Upper lobe of left lung (tissue), 6 donors: ENCODE measurements at regions not wholly inside any gene's neighbourhood (a gene's known extent, or its start where the extent isn't known, plus 50 kb on each side); places are given as distances from the start of the nearest gene placed in this dataset.

Experiments
- ATAC-seq, 2 donors: fragments of 200-7000 bp; cut with Tn5 transposase; one replicate each; pipeline ENCODE4 v1.9.1; 2022; ENCODE audit warnings: mild to moderate bottlenecking in 2 of 2, moderate library complexity in 2 of 2; ENCODE audit not compliant: low FRiP score in 2 of 2
- DNase-seq, 2 donors: peaks; one replicate each; pipeline ENCODE4 v3.0.0-alpha.2; 2019 to 2020
- H3K27ac ChIP-seq, 4 donors: fragments of 200-600 bp; sonication (generic); one replicate each; pipeline ENCODE4 v1.5.1; 2016 to 2019
- H3K27me3 ChIP-seq, 4 donors: fragments of 200-600 bp; sonication (generic); one replicate each; pipeline ENCODE4 v1.5.1; 2017 to 2019
- H3K36me3 ChIP-seq, 4 donors: fragments of 200-600 bp; sonication (generic); one replicate each; pipeline ENCODE4 v1.5.1; 2016 to 2019
- H3K4me1 ChIP-seq, 4 donors: fragments of 200-600 bp; sonication (generic); one replicate each; pipeline ENCODE4 v1.5.1; 2018 to 2019
- H3K4me3 ChIP-seq, 4 donors: fragments of 200-600 bp; sonication (generic); one replicate each; pipeline ENCODE4 v1.5.1; 2017 to 2019; ENCODE audit warnings: mild to moderate bottlenecking in 2 of 4, moderate library complexity in 1 of 4
- H3K9me3 ChIP-seq, 4 donors: fragments of 200-600 bp; sonication (generic); one replicate each; pipeline ENCODE4 v1.5.1; 2018 to 2019
- EP300 ChIP-seq, 4 donors: sonication (generic); formaldehyde crosslinking; IDR thresholded peaks; one replicate each; pipeline ENCODE4 v1.5.1; 2017; ENCODE audit warnings: antibody characterized with exemption in 4 of 4, control low read depth in 2 of 4
- POLR2A ChIP-seq, 4 donors: fragments of 450-650 bp; IDR thresholded peaks; one replicate each; pipeline ENCODE4 v1.5.1; 2016 to 2017; ENCODE audit warnings: antibody characterized with exemption in 4 of 4, mild to moderate bottlenecking in 2 of 4
- POLR2AphosphoS5 ChIP-seq, 2 donors: sonication (generic); formaldehyde crosslinking; IDR thresholded peaks; one replicate each; pipeline ENCODE4 v1.5.1; 2017; ENCODE audit warnings: antibody characterized with exemption in 2 of 2
- WGBS, 2 donors: methylation state at CpG; one replicate each; pipeline ENCODE4 v1.1.5; 2017 to 2018; 5-methylcytosine and 5-hydroxymethylcytosine counted together
- TF ChIP-seq, protein P1 (sequence below), 6 experiments: fragments of 450-650 bp in 4 of 6; fragments of 200-600 bp in 2 of 6; sonication (generic) in 2 of 6; IDR thresholded peaks; one replicate each; pipeline ENCODE4 v1.5.1; 2016 to 2019; ENCODE audit warnings: antibody characterized with exemption in 6 of 6
- donor health status: DM: no; HTN: no; CAD: no; lungs with moderate emphysema.
- donor health status: DM: no; HTN: yes; CAD: no; lungs with severe emphysema.

DNA sequence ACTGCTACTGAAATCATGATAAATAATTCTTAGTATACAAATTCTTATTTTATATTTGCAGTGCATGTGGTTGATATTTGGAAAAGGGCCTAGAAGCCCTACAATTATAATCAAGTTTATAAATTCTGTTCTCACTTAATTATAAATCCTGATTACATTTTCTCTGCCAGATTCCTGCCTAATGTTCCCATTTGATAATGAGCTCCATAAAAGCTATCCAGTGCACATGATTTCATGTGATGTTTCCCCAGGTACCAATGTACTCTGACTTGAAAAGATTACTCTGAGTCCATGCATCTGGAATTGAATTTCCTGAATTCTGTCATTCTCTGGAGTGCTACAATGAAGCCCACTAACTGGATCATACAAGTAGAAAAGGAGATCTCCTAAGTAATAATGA lies 292.2 kb downstream of the FRK start:
- Histone ChIP-seq H3K36me3 (no peaks in the 10 kb centered on the region), H3K27ac (no peak overlapping the region), H3K9me3 (no peaks in the 10 kb centered on the region), H3K4me3 (no peak overlapping the region), H3K4me1 (no peaks in the 10 kb centered on the region), H3K27me3 (no peaks in the 10 kb centered on the region)
- TF ChIP-seq POLR2AphosphoS5 (IDR thresholded peaks at IDR 0.05) (no peak), EP300 (IDR thresholded peaks at IDR 0.05) (no peak), POLR2A (IDR thresholded peaks at IDR 0.05) (no peak)
- TF ChIP-seq, protein P1, sequence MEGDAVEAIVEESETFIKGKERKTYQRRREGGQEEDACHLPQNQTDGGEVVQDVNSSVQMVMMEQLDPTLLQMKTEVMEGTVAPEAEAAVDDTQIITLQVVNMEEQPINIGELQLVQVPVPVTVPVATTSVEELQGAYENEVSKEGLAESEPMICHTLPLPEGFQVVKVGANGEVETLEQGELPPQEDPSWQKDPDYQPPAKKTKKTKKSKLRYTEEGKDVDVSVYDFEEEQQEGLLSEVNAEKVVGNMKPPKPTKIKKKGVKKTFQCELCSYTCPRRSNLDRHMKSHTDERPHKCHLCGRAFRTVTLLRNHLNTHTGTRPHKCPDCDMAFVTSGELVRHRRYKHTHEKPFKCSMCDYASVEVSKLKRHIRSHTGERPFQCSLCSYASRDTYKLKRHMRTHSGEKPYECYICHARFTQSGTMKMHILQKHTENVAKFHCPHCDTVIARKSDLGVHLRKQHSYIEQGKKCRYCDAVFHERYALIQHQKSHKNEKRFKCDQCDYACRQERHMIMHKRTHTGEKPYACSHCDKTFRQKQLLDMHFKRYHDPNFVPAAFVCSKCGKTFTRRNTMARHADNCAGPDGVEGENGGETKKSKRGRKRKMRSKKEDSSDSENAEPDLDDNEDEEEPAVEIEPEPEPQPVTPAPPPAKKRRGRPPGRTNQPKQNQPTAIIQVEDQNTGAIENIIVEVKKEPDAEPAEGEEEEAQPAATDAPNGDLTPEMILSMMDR (IDR thresholded peaks at IDR 0.05): no peak
- no peak for DNase-seq
- no peak for ATAC-seq

DNA sequence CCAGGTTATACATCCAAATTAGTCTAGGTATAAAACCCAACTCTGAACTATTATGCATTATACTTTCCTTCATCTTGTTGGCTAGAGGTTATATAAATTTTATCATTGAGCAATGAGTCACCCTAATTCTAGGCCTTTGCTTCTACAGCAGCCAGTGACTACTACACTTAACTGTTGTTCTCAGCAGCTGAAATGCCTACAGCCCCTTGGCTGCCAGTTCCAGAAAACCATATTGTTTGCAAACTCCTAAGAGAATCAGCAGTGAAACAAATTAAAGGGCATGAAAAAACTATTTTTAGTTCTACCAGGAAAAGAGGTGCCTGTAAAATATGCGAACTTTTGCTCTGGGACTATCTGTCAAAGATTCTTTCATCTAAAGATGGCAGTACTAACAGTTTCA lies 292.8 kb downstream of the FRK start:
- TF ChIP-seq, protein P1 (IDR thresholded peaks at IDR 0.05): no peak
- TF ChIP-seq POLR2A (IDR thresholded peaks at IDR 0.05) (no peak), EP300 (IDR thresholded peaks at IDR 0.05) (no peak), POLR2AphosphoS5 (IDR thresholded peaks at IDR 0.05) (no peak)
- Histone ChIP-seq H3K27ac (no peak overlapping the region), H3K27me3 (no peaks in the 10 kb centered on the region), H3K4me1 (no peaks in the 10 kb centered on the region), H3K4me3 (no peak overlapping the region), H3K9me3 (no peaks in the 10 kb centered on the region), H3K36me3 (no peaks in the 10 kb centered on the region)
- WGBS, 2 donors: 73 to 81% methylated on average over 1 of the region's 1 CpG
- DNase-seq (no peak), ATAC-seq (no peak)

DNA sequence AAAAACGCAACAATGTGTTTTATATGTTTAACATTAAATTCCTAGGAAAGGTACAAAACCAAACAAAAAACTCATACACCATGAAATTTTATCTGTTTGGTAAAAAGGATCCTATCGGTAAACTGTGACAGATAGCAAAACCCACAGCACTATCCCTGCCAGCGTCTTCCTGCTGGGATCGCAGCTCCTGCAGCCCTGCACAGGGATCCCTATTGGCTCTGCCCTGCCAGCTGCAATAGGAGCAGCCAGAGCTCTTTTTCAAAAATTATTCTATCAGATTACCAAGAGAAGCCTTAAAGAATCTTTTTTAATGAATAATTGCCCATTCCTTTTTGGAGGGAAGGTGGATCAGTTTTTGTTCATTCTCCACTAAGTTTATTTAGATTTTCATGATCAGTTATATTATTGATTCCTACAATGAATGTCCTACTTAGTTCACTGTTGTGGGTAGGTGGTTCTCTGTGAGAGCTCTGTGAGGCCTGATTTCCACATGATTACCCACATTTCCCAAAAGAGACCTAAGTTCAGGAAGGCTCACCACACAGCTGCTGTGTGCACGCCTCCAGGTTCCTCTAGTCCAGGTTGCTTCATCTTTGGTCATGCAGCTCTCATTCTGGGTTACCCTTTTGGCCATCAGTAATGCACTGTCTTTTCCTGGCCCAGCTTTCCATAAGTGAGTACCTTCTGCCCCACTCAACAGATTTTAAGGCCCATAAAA lies 293.8 kb downstream of the FRK start:
- WGBS, 2 donors: 80 to 87% methylated on average over 5 of the region's 5 CpGs
- H3K4me1 ChIP-seq: no peaks in the 10 kb centered on the region
- no peak overlapping the region for H3K4me3 ChIP-seq
- ATAC-seq (no peak), DNase-seq (no peak)
- H3K27ac ChIP-seq: no peak overlapping the region
- H3K27me3 ChIP-seq: no peaks in the 10 kb centered on the region
- no peaks in the 10 kb centered on the region for H3K9me3 ChIP-seq
- TF ChIP-seq, protein P1 (IDR thresholded peaks at IDR 0.05): no peak
- no peak for TF ChIP-seq POLR2AphosphoS5 (IDR thresholded peaks at IDR 0.05)
- no peak for TF ChIP-seq EP300 (IDR thresholded peaks at IDR 0.05)
- no peak for TF ChIP-seq POLR2A (IDR thresholded peaks at IDR 0.05)
- H3K36me3 ChIP-seq: no peaks in the 10 kb centered on the region

DNA sequence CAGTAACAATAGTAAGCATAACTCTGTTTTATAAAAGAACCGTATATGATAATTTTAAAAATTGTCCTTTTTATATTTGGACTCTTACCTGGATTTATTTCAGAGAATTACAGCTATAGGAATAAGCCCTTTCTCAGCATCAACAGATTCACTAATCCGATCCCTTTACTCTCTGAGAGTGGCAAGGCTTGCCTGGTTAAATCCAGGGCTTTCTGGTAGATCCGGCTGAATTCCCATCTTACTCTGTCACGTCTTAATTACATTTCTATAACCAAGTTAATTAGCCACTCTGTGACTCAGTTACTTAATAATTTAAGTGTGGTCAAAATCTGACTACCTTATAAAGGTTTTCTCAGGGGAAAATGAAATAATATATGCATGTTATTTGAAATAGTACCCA lies 294.7 kb downstream of the FRK start:
- H3K4me3 ChIP-seq: no peak overlapping the region
- H3K36me3 ChIP-seq: no peaks in the 10 kb centered on the region
- H3K27ac ChIP-seq: no peak overlapping the region
- TF ChIP-seq EP300 (IDR thresholded peaks at IDR 0.05) (no peak), POLR2AphosphoS5 (IDR thresholded peaks at IDR 0.05) (no peak), POLR2A (IDR thresholded peaks at IDR 0.05) (no peak)
- TF ChIP-seq, protein P1 (IDR thresholded peaks at IDR 0.05): no peak
- no peaks in the 10 kb centered on the region for H3K27me3 ChIP-seq
- ATAC-seq (no peak), DNase-seq (no peak)
- WGBS, 2 donors: 83 to 91% methylated on average over 4 of the region's 4 CpGs
- no peaks in the 10 kb centered on the region for H3K9me3 ChIP-seq
- H3K4me1 ChIP-seq: no peaks in the 10 kb centered on the region

DNA sequence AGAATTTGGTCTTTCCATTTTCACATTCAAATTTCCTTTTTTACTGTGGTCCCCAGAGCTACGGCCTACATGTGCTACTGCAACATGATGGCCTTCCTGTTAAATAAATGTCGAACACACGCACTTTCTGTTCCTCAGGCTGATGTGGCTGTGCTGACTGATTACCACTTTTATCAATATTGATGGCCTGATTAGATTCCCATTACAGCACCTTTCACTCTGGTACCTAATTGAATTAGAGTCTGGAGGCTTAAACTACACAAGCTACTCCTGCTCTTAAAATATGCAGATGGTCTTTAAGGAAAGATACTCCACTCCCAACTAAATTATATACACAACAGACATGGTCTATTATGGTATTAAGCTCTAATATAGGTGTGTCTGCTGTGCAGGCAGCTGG lies 301.6 kb downstream of the FRK start:
- Histone ChIP-seq H3K9me3 (no peaks in the 10 kb centered on the region), H3K4me3 (no peak overlapping the region), H3K4me1 (no peaks in the 10 kb centered on the region), H3K27ac (no peak overlapping the region), H3K36me3 (no peaks in the 10 kb centered on the region), H3K27me3 (no peaks in the 10 kb centered on the region)
- TF ChIP-seq EP300 (IDR thresholded peaks at IDR 0.05) (no peak), POLR2A (IDR thresholded peaks at IDR 0.05) (no peak), POLR2AphosphoS5 (IDR thresholded peaks at IDR 0.05) (no peak)
- TF ChIP-seq, protein P1 (IDR thresholded peaks at IDR 0.05): no peak
- ATAC-seq: no peak
- WGBS, 2 donors: 84 to 93% methylated on average over 3 of the region's 3 CpGs
- no peak for DNase-seq
